ENCODE measurements at regions not wholly inside any gene's neighbourhood (a gene's known extent, or its start where the extent isn't known, plus 50 kb on each side); places are given as distances from the start of the nearest gene placed in this dataset.

- TF ChIP-seq, protein P1, sequence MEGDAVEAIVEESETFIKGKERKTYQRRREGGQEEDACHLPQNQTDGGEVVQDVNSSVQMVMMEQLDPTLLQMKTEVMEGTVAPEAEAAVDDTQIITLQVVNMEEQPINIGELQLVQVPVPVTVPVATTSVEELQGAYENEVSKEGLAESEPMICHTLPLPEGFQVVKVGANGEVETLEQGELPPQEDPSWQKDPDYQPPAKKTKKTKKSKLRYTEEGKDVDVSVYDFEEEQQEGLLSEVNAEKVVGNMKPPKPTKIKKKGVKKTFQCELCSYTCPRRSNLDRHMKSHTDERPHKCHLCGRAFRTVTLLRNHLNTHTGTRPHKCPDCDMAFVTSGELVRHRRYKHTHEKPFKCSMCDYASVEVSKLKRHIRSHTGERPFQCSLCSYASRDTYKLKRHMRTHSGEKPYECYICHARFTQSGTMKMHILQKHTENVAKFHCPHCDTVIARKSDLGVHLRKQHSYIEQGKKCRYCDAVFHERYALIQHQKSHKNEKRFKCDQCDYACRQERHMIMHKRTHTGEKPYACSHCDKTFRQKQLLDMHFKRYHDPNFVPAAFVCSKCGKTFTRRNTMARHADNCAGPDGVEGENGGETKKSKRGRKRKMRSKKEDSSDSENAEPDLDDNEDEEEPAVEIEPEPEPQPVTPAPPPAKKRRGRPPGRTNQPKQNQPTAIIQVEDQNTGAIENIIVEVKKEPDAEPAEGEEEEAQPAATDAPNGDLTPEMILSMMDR (conservative IDR thresholded peaks at IDR 0.05; ENCODE audit: low read length), result no peak
- no peak for TF ChIP-seq EZH2phosphoT487 (IDR thresholded peaks at IDR 0.05; ENCODE audit: borderline replicate concordance)
These were observed 130.2 kb upstream of the FAM9B start for GRCh38 chrX:9164086-9164485.
